HL-60 (cell line): ENCODE measurements at regions not wholly inside any gene's neighbourhood (a gene's known extent, or its start where the extent isn't known, plus 50 kb on each side); places are given as distances from the start of the nearest gene placed in this dataset.

Source experiments
- DNase-seq, 2 experiments: peaks; one replicate each; pipeline ENCODE4 v3.0.0-alpha.2; 2010 to 2020; ENCODE audit warnings: low read depth in 1 of 2, low spot score in 1 of 2
- H3K27ac ChIP-seq: fragments of 250-450 bp; sonication (Bioruptor Pico); replicated peaks from 2 replicates; pipeline ENCODE4 v1.5.1; 2020; ENCODE audit warnings: mild to moderate bottlenecking, moderate library complexity
- H3K27me3 ChIP-seq: fragments of 250-450 bp; sonication (Bioruptor Pico); 2 replicates; pipeline ENCODE4 v1.5.1; 2021; ENCODE audit warnings: mild to moderate bottlenecking, moderate library complexity; ENCODE audit not compliant: insufficient read depth, poor library complexity, severe bottlenecking
- H3K4me3 ChIP-seq: replicated peaks from 2 replicates; pipeline ENCODE4 v1.5.1; 2011; ENCODE audit warnings: mild to moderate bottlenecking, control low read depth, low read length; ENCODE audit not compliant: insufficient read depth
- CTCF ChIP-seq: IDR thresholded peaks from one replicate; pipeline ENCODE4 v1.5.1; 2011; ENCODE audit warnings: low read length, control low read depth, inconsistent platforms; ENCODE audit not compliant: insufficient read depth
- GABPA ChIP-seq: IDR thresholded peaks from 2 replicates; pipeline ENCODE4 v1.6.1; 2012; ENCODE audit warnings: low read depth
- POLR2AphosphoS5 ChIP-seq: IDR thresholded peaks from 2 replicates; pipeline ENCODE4 v1.6.1; 2012; ENCODE audit warnings: low read depth
- REST ChIP-seq: IDR thresholded peaks from 2 replicates; pipeline ENCODE4 v1.6.1; 2012; ENCODE audit warnings: low read depth; ENCODE audit not compliant: insufficient replicate concordance
- SPI1 ChIP-seq: IDR thresholded peaks from 2 replicates; pipeline ENCODE4 v1.6.1; 2012; ENCODE audit warnings: low read depth, mild to moderate bottlenecking, borderline replicate concordance

GRCh38 chr13:31503626-31504025, 235.7 kb upstream of the RXFP2 start:
- Histone ChIP-seq H3K4me3 (no peak overlapping the region), H3K27me3 (no peaks in the 10 kb centered on the region), H3K27ac (no peak overlapping the region)
- no peak for DNase-seq
- TF ChIP-seq CTCF (no peak), POLR2AphosphoS5 (no peak), REST (no peak), SPI1 (no peak), GABPA (no peak)

- peak; percentile 84 for TF ChIP-seq SPI1
- no peak for TF ChIP-seq GABPA
- Histone ChIP-seq H3K27me3 (no peaks in the 10 kb centered on the region), H3K27ac (peak overlapping the region; percentile 35), H3K4me3 (no peak overlapping the region)
- DNase-seq = peak in 1 of 2 experiments; percentile 75
Observed at GRCh38 chr13:31504918-31505317, 234.4 kb upstream of the RXFP2 start.

GRCh38 chr13:31512331-31512730, 227.0 kb upstream of the RXFP2 start:
- Histone ChIP-seq H3K4me3 (no peak overlapping the region), H3K27me3 (no peaks in the 10 kb centered on the region), H3K27ac (no peak overlapping the region)
- TF ChIP-seq SPI1 = no peak
- no peak for TF ChIP-seq REST
- TF ChIP-seq GABPA = no peak
- TF ChIP-seq POLR2AphosphoS5 = no peak
- no peak for TF ChIP-seq CTCF
- no peak for DNase-seq

- Histone ChIP-seq H3K4me3 (no peak overlapping the region), H3K27me3 (no peaks in the 10 kb centered on the region), H3K27ac (no peak overlapping the region)
- no peak for TF ChIP-seq SPI1
- TF ChIP-seq POLR2AphosphoS5 = no peak
- DNase-seq = no peak
Observed at GRCh38 chr13:31514932-31515331, 224.4 kb upstream of the RXFP2 start.

- Histone ChIP-seq H3K27me3 (no peaks in the 10 kb centered on the region), H3K27ac (no peak overlapping the region), H3K4me3 (no peak overlapping the region)
- TF ChIP-seq SPI1 = no peak
- no peak for TF ChIP-seq CTCF
- no peak for TF ChIP-seq REST
- TF ChIP-seq GABPA = no peak
- TF ChIP-seq POLR2AphosphoS5 = no peak
- no peak for DNase-seq
Observed at GRCh38 chr13:31515427-31515826, 223.9 kb upstream of the RXFP2 start.
